Colonic mucosa (tissue), 4 donors: ENCODE measurements at regions not wholly inside any gene's neighbourhood (a gene's known extent, or its start where the extent isn't known, plus 50 kb on each side); places are given as distances from the start of the nearest gene placed in this dataset.

Experiments
- DNase-seq: peaks from one replicate; pipeline ENCODE4 v3.0.0-alpha.2; 2020
- H3K27ac ChIP-seq: fragments of 200-600 bp; one replicate; pipeline ENCODE4 v1.8.0; 2021
- H3K27me3 ChIP-seq: fragments of 200-600 bp; one replicate; pipeline ENCODE4 v1.8.0; 2021
- H3K36me3 ChIP-seq: fragments of 200-600 bp; one replicate; pipeline ENCODE4 v1.8.0; 2021
- H3K4me1 ChIP-seq: fragments of 200-600 bp; one replicate; pipeline ENCODE4 v1.8.0; 2021; ENCODE audit warnings: mild to moderate bottlenecking
- H3K4me3 ChIP-seq: fragments of 200-600 bp; one replicate; pipeline ENCODE4 v1.8.0; 2021
- H3K9ac ChIP-seq, 2 donors: one replicate each; pipeline ENCODE4 v1.7.0; 2013; ENCODE audit warnings: control low read depth in 2 of 2, low read depth in 2 of 2, low read length in 2 of 2
- H3K9me3 ChIP-seq: fragments of 200-600 bp; one replicate; pipeline ENCODE4 v1.8.0; 2021
- CTCF ChIP-seq: fragments of 200-600 bp; IDR thresholded peaks from one replicate; pipeline ENCODE4 v1.8.0; 2022; ENCODE audit warnings: antibody characterized with exemption, mild to moderate bottlenecking
- intact Hi-C: fragments of 100-400 bp; cut with DNase I; formaldehyde crosslinking; loops from one replicate; pipeline ENCODE4 v1.14.1; 2022
- donor health status: healthy.
- donor health status: DM: no; HTN: no; CAD: no.
- donor health status: DM: no; HTN: no; CAD: no.

DNA sequence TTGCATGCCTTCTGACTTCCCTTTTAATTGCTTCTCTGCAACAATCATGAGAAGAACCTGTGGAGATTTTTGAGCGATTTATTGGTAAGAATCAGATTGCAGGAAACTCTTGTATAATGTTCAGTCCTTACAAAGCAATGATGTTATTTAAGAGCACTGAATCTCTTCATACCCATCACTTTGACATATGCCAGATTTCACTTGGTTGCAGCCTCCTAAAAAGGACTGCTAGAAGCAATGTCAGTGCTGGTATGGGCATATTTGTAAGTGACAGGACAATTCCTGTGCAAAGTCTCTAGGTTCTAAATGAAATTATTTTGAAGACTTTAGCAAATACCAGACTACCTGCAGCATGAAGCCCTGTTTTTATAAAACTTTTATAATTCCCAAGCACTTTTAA is 2272.7 kb upstream of the WWC1 start:
- Histone ChIP-seq H3K27ac (no peak overlapping the region), H3K9me3 (no peaks in the 10 kb centered on the region), H3K27me3 (no peaks in the 10 kb centered on the region), H3K4me3 (no peak overlapping the region), H3K9ac (no peak overlapping the region), H3K4me1 (no peaks in the 10 kb centered on the region), H3K36me3 (no peaks in the 10 kb centered on the region)
- intact Hi-C loops: no loop called here
- DNase-seq: no peak
- no peak for TF ChIP-seq CTCF

GRCh38 chr5:166022065-166022464 is 2269.4 kb upstream of the WWC1 start:
- no peaks in the 10 kb centered on the region for H3K27me3 ChIP-seq
- H3K4me1 ChIP-seq: no peaks in the 10 kb centered on the region
- no peak overlapping the region for H3K4me3 ChIP-seq
- TF ChIP-seq CTCF: no peak
- intact Hi-C loops: no loop called here
- no peak overlapping the region for H3K27ac ChIP-seq
- H3K9ac ChIP-seq: no peak overlapping the region
- no peak for DNase-seq
- no peaks in the 10 kb centered on the region for H3K36me3 ChIP-seq
- no peaks in the 10 kb centered on the region for H3K9me3 ChIP-seq

DNA sequence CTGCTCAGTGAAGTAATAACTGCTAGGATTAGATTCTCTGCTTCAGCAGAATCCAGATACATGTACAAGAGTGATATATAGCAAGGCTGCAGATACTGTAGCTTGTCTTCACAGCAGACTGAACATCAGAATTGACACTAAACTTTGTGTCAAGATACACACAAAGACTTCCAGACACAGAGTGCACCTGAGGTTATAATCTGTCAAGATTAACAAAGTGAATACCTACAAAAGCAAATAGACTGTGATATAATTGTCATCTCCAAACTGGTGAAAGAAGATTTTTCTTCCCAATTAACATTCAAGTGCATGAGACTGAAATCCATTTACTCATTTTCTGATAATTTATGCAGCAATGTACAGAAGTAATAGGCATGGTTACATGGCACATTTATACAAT is 2266.5 kb upstream of the WWC1 start:
- H3K36me3 ChIP-seq: no peaks in the 10 kb centered on the region
- no peak overlapping the region for H3K4me3 ChIP-seq
- intact Hi-C loops: no loop called here
- no peak for TF ChIP-seq CTCF
- no peaks in the 10 kb centered on the region for H3K9me3 ChIP-seq
- H3K27me3 ChIP-seq: no peaks in the 10 kb centered on the region
- H3K9ac ChIP-seq: no peak overlapping the region
- no peak overlapping the region for H3K27ac ChIP-seq
- H3K4me1 ChIP-seq: no peaks in the 10 kb centered on the region
- DNase-seq: no peak

GRCh38 chr5:166027582-166027981 is 2263.9 kb upstream of the WWC1 start:
- H3K4me1 ChIP-seq: no peaks in the 10 kb centered on the region
- TF ChIP-seq CTCF: no peak
- no peak overlapping the region for H3K27ac ChIP-seq
- no peak overlapping the region for H3K9ac ChIP-seq
- H3K9me3 ChIP-seq: no peaks in the 10 kb centered on the region
- H3K36me3 ChIP-seq: no peaks in the 10 kb centered on the region
- H3K27me3 ChIP-seq: no peaks in the 10 kb centered on the region
- DNase-seq: no peak
- intact Hi-C loops: no loop called here
- H3K4me3 ChIP-seq: no peak overlapping the region

- Histone ChIP-seq H3K36me3 (no peaks in the 10 kb centered on the region), H3K4me3 (no peak overlapping the region), H3K27me3 (no peaks in the 10 kb centered on the region), H3K27ac (no peak overlapping the region), H3K4me1 (no peaks in the 10 kb centered on the region), H3K9ac (no peak overlapping the region), H3K9me3 (no peaks in the 10 kb centered on the region)
- intact Hi-C loops: no loop called here
- DNase-seq: no peak
- no peak for TF ChIP-seq CTCF
Measured at GRCh38 chr5:166031926-166032325, 2259.5 kb upstream of the WWC1 start.

DNA sequence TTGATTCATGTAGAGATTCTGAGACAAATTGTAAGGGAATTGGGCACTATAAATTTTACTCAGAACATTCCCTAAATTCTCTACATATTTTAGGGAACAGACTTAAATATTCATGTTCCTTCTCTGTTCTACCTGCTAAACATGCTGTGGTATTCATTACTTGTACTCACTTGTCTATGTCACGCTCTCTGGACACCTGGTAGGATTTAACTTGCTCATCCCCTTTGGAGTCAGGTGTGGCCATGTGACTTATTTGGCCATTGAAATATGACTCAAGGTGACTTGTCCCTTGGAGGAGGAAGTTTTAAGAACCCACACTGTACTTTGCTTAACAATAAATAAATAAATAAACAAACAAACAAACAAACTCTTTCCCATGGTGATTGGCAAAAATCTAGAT is 2258.8 kb upstream of the WWC1 start:
- H3K27me3 ChIP-seq: no peaks in the 10 kb centered on the region
- H3K4me1 ChIP-seq: no peaks in the 10 kb centered on the region
- H3K9ac ChIP-seq: no peak overlapping the region
- no peaks in the 10 kb centered on the region for H3K9me3 ChIP-seq
- TF ChIP-seq CTCF: no peak
- intact Hi-C loops: no loop called here
- DNase-seq: no peak
- H3K36me3 ChIP-seq: no peaks in the 10 kb centered on the region
- no peak overlapping the region for H3K27ac ChIP-seq
- H3K4me3 ChIP-seq: no peak overlapping the region
